ENCODE measurements at regions not wholly inside any gene's neighbourhood (a gene's known extent, or its start where the extent isn't known, plus 50 kb on each side); places are given as distances from the start of the nearest gene placed in this dataset.

- TF ChIP-seq CTCF (IDR thresholded peaks at IDR 0.05) (no peak), POLR2A (IDR thresholded peaks at IDR 0.05) (no peak), EP300 (IDR thresholded peaks at IDR 0.05) (no peak)
Measured at GRCh38 chr11:43996318-43996717, 51.5 kb upstream of the ACCSL start.

All from ovary (tissue), 3 donors.